Liver (tissue), 3 donors: ENCODE measurements at regions not wholly inside any gene's neighbourhood (a gene's known extent, or its start where the extent isn't known, plus 50 kb on each side); places are given as distances from the start of the nearest gene placed in this dataset.

ENCODE experiments used
- CTCF ChIP-seq: fragments of 150-350 bp; IDR thresholded peaks from 2 replicates; pipeline ENCODE4 v1.5.1; 2017; ENCODE audit warnings: improper control_type of control experiment, low read depth, low read length; ENCODE audit not compliant: missing input control
- EGR1 ChIP-seq, 2 donors: IDR thresholded peaks; 2 replicates each; pipeline ENCODE4 v1.6.1; 2016 to 2018; ENCODE audit warnings: antibody characterized with exemption in 2 of 2, low read depth in 2 of 2
- FOXA1 ChIP-seq: IDR thresholded peaks from 2 replicates; pipeline ENCODE4 v1.6.1; 2016; ENCODE audit warnings: antibody characterized with exemption
- GABPA ChIP-seq, 2 donors: IDR thresholded peaks in 1 of 2; conservative IDR thresholded peaks in 1 of 2; 2 replicates each; pipeline ENCODE4 v1.6.1; 2016; ENCODE audit warnings: antibody characterized with exemption in 2 of 2, mild to moderate bottlenecking in 1 of 2, moderate library complexity in 1 of 2
- HNF4G ChIP-seq: IDR thresholded peaks from 2 replicates; pipeline ENCODE4 v1.6.1; 2016; ENCODE audit warnings: antibody characterized with exemption
- JUND ChIP-seq, 2 donors: IDR thresholded peaks; 2 replicates each; pipeline ENCODE4 v1.6.1; 2016; ENCODE audit warnings: antibody characterized with exemption in 2 of 2
- NR2F2 ChIP-seq: IDR thresholded peaks from 2 replicates; pipeline ENCODE4 v1.6.1; 2016; ENCODE audit warnings: antibody characterized with exemption
- RAD21 ChIP-seq, 2 donors: IDR thresholded peaks; 2 replicates each; pipeline ENCODE4 v1.6.1; 2016; ENCODE audit warnings: antibody characterized with exemption in 2 of 2, mild to moderate bottlenecking in 2 of 2
- SP1 ChIP-seq: IDR thresholded peaks from 2 replicates; pipeline ENCODE4 v1.6.1; 2018; ENCODE audit warnings: antibody characterized with exemption, mild to moderate bottlenecking
- TAF1 ChIP-seq: conservative IDR thresholded peaks from 2 replicates; pipeline ENCODE4 v1.6.1; 2016; ENCODE audit warnings: antibody characterized with exemption, mild to moderate bottlenecking
- ZBTB33 ChIP-seq: IDR thresholded peaks from 2 replicates; pipeline ENCODE4 v1.6.1; 2016; ENCODE audit warnings: antibody characterized with exemption
- TF ChIP-seq, protein P1 (sequence below): IDR thresholded peaks from 2 replicates; pipeline ENCODE4 v1.6.1; 2016; ENCODE audit warnings: antibody characterized with exemption, mild to moderate bottlenecking
- TF ChIP-seq, protein P2 (sequence below): IDR thresholded peaks from 2 replicates; pipeline ENCODE4 v1.6.1; 2016; ENCODE audit warnings: antibody characterized with exemption
- TF ChIP-seq, protein P3 (sequence below): IDR thresholded peaks from 2 replicates; pipeline ENCODE4 v1.6.1; 2016; ENCODE audit warnings: antibody characterized with exemption
- donor health status: healthy.
- donor health status: healthy.

DNA sequence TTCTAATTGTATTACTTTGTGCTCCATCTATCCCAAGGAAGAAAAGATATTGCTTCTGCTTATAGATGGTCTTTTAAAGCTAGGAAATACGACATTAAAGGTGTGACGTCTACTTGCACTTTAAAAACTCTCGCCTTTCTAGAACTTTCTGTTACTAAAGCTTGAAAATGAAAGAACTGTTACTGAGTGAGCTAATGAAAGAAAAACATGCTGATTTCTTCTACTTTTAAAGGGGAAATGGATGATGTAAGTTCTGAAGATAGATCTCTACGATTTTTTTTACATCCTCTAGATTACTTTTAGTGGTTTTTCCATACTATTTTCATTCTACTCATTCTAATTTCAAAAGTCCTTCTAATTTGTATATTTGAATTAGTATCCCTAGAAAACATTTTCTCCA lies 387.5 kb downstream of the USP25 start:
- no peak for TF ChIP-seq CTCF
- no peak for TF ChIP-seq ZBTB33
- TF ChIP-seq TAF1 = no peak
- TF ChIP-seq EGR1 (IDR thresholded peaks at IDR 0.05; ENCODE audit: low read depth in 2 of 2) = no peak
- TF ChIP-seq, protein P1, sequence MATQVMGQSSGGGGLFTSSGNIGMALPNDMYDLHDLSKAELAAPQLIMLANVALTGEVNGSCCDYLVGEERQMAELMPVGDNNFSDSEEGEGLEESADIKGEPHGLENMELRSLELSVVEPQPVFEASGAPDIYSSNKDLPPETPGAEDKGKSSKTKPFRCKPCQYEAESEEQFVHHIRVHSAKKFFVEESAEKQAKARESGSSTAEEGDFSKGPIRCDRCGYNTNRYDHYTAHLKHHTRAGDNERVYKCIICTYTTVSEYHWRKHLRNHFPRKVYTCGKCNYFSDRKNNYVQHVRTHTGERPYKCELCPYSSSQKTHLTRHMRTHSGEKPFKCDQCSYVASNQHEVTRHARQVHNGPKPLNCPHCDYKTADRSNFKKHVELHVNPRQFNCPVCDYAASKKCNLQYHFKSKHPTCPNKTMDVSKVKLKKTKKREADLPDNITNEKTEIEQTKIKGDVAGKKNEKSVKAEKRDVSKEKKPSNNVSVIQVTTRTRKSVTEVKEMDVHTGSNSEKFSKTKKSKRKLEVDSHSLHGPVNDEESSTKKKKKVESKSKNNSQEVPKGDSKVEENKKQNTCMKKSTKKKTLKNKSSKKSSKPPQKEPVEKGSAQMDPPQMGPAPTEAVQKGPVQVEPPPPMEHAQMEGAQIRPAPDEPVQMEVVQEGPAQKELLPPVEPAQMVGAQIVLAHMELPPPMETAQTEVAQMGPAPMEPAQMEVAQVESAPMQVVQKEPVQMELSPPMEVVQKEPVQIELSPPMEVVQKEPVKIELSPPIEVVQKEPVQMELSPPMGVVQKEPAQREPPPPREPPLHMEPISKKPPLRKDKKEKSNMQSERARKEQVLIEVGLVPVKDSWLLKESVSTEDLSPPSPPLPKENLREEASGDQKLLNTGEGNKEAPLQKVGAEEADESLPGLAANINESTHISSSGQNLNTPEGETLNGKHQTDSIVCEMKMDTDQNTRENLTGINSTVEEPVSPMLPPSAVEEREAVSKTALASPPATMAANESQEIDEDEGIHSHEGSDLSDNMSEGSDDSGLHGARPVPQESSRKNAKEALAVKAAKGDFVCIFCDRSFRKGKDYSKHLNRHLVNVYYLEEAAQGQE = no peak
- no peak for TF ChIP-seq HNF4G
- TF ChIP-seq, protein P2, sequence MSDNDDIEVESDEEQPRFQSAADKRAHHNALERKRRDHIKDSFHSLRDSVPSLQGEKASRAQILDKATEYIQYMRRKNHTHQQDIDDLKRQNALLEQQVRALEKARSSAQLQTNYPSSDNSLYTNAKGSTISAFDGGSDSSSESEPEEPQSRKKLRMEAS = no peak
- no peak for TF ChIP-seq FOXA1
- TF ChIP-seq, protein P3, sequence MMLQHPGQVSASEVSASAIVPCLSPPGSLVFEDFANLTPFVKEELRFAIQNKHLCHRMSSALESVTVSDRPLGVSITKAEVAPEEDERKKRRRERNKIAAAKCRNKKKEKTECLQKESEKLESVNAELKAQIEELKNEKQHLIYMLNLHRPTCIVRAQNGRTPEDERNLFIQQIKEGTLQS = no peak
- no peak for TF ChIP-seq SP1
- no peak for TF ChIP-seq RAD21 (IDR thresholded peaks at IDR 0.05)
- TF ChIP-seq GABPA (IDR thresholded peaks at IDR 0.05 in 1 of 2, conservative IDR thresholded peaks at IDR 0.05 in 1 of 2) = no peak
- TF ChIP-seq NR2F2 = no peak
- no peak for TF ChIP-seq JUND (IDR thresholded peaks at IDR 0.05)
